Fibroblast of lung (primary cell): ENCODE measurements at regions not wholly inside any gene's neighbourhood (a gene's known extent, or its start where the extent isn't known, plus 50 kb on each side); places are given as distances from the start of the nearest gene placed in this dataset.

Experiments used
- DNase-seq, 2 donors: peaks; one replicate each; pipeline versions ENCODE4 v3.0.0 to v3.0.0-alpha.2; 2010; ENCODE audit warnings: low read depth in 2 of 2
- H2AFZ ChIP-seq: 2 replicates; pipeline ENCODE4 v1.5.1; 2012; ENCODE audit warnings: low read length, control low read depth, inconsistent platforms
- H3K27ac ChIP-seq: 2 replicates; pipeline ENCODE4 v1.5.1; 2011; ENCODE audit warnings: low read length, control low read depth; ENCODE audit not compliant: insufficient read depth
- H3K27me3 ChIP-seq: 2 replicates; pipeline ENCODE4 v1.5.1; 2011; ENCODE audit warnings: mild to moderate bottlenecking, low read length; ENCODE audit not compliant: control insufficient read depth, insufficient read depth
- H3K36me3 ChIP-seq: 2 replicates; pipeline ENCODE4 v1.5.1; 2011; ENCODE audit warnings: low read length; ENCODE audit not compliant: control insufficient read depth, insufficient read depth
- H3K4me1 ChIP-seq: 2 replicates; pipeline ENCODE4 v1.5.1; 2011; ENCODE audit warnings: low read length; ENCODE audit not compliant: control insufficient read depth, insufficient read depth; ENCODE audit errors: extremely low read depth
- H3K4me2 ChIP-seq: 2 replicates; pipeline ENCODE4 v1.5.1; 2011; ENCODE audit warnings: low read length, control low read depth; ENCODE audit not compliant: insufficient read depth; ENCODE audit errors: extremely low read depth
- H3K4me3 ChIP-seq, 4 experiments: fragments of 200-600 bp in 1 of 4; sonication (generic) in 1 of 4; replicated peaks in 1 of 4; 2 replicates each; pipeline ENCODE4 v1.5.1; 2011 to 2016; ENCODE audit warnings: low read length in 4 of 4, low read depth in 3 of 4, mild to moderate bottlenecking in 3 of 4, control low read depth in 2 of 4, inconsistent platforms in 1 of 4, mixed read lengths in 1 of 4; ENCODE audit not compliant: insufficient read depth in 1 of 4; ENCODE audit errors: control extremely low read depth in 1 of 4
- H3K79me2 ChIP-seq: 2 replicates; pipeline ENCODE4 v1.5.1; 2012; ENCODE audit warnings: mild to moderate bottlenecking, low read length, inconsistent platforms; ENCODE audit not compliant: control insufficient read depth, insufficient read depth
- H3K9ac ChIP-seq: 2 replicates; pipeline ENCODE4 v1.5.1; 2011; ENCODE audit warnings: mild to moderate bottlenecking, low read length, control low read depth; ENCODE audit not compliant: insufficient read depth
- H3K9me3 ChIP-seq: 2 replicates; pipeline ENCODE4 v1.5.1; 2012; ENCODE audit warnings: low read depth, low read length; ENCODE audit not compliant: control insufficient read depth, insufficient read depth
- H4K20me1 ChIP-seq: 2 replicates; pipeline ENCODE4 v1.5.1; 2011; ENCODE audit warnings: low read length; ENCODE audit not compliant: control insufficient read depth, insufficient read depth; ENCODE audit errors: extremely low read depth
- CTCF ChIP-seq, 2 donors: IDR thresholded peaks in 1 of 2; conservative IDR thresholded peaks in 1 of 2; 1 replicate in 1 of 2; 2 replicates in 1 of 2; pipeline ENCODE4 v1.5.1; 2011 to 2012; ENCODE audit warnings: low read length in 2 of 2, control low read depth in 1 of 2, inconsistent platforms in 1 of 2, low read depth in 1 of 2, mild to moderate bottlenecking in 1 of 2
- EZH2 ChIP-seq: IDR thresholded peaks from 2 replicates; pipeline ENCODE4 v1.5.1; 2012; ENCODE audit warnings: low read length, control low read depth, mild to moderate bottlenecking; ENCODE audit errors: missing control alignments

- Histone ChIP-seq H3K9ac (no peak overlapping the region), H3K27ac (no peak overlapping the region)
- no peak for TF ChIP-seq EZH2
- TF ChIP-seq CTCF (conservative IDR thresholded peaks at IDR 0.05 in 1 of 2, IDR thresholded peaks at IDR 0.05 in 1 of 2; ENCODE audit: low read depth in 1 of 2, low read length in 2 of 2), result no peak
Observed at GRCh38 chr1:115477071-115477470, 139.0 kb upstream of the NGF start.

GRCh38 chr1:115476616-115477015 is 138.6 kb upstream of the NGF start:
- Histone ChIP-seq H3K9me3 (no peaks in the 10 kb centered on the region), H4K20me1 (no peaks in the 10 kb centered on the region), H3K9ac (no peak overlapping the region), H3K4me1 (no peaks in the 10 kb centered on the region), H3K27me3 (peaks cover 12% of the 10 kb centered on the region), H3K4me3 (no peak overlapping the region), H3K36me3 (no peaks in the 10 kb centered on the region), H3K79me2 (no peaks in the 10 kb centered on the region), H3K4me2 (no peak overlapping the region), H2AFZ (no peak overlapping the region), H3K27ac (no peak overlapping the region)
- no peak for TF ChIP-seq EZH2
- TF ChIP-seq CTCF (conservative IDR thresholded peaks at IDR 0.05 in 1 of 2, IDR thresholded peaks at IDR 0.05 in 1 of 2; ENCODE audit: low read depth in 1 of 2, low read length in 2 of 2), result peak in 1 of 2 donors; percentile 6
- DNase-seq, result peak in 1 of 2 donors; percentile 15

More at GRCh38 chr1:115477071-115477470, 139.0 kb upstream of the NGF start:
- H3K36me3 ChIP-seq, result no peaks in the 10 kb centered on the region
- DNase-seq, result no peak
- H3K4me3 ChIP-seq, result no peak overlapping the region
- H4K20me1 ChIP-seq, result no peaks in the 10 kb centered on the region
- H2AFZ ChIP-seq, result no peak overlapping the region
- H3K79me2 ChIP-seq, result no peaks in the 10 kb centered on the region
- H3K4me2 ChIP-seq, result no peak overlapping the region
- H3K4me1 ChIP-seq, result no peaks in the 10 kb centered on the region
- peaks cover 12% of the 10 kb centered on the region for H3K27me3 ChIP-seq
- H3K9me3 ChIP-seq, result no peaks in the 10 kb centered on the region

GRCh38 chr1:115475901-115476300 is 137.9 kb upstream of the NGF start:
- TF ChIP-seq CTCF (conservative IDR thresholded peaks at IDR 0.05 in 1 of 2, IDR thresholded peaks at IDR 0.05 in 1 of 2; ENCODE audit: low read depth in 1 of 2, low read length in 2 of 2), result no peak
- no peak for TF ChIP-seq EZH2
- Histone ChIP-seq H3K27ac (no peak overlapping the region), H3K4me3 (no peak overlapping the region), H3K9me3 (no peaks in the 10 kb centered on the region), H3K36me3 (no peaks in the 10 kb centered on the region), H3K4me2 (no peak overlapping the region), H3K79me2 (no peaks in the 10 kb centered on the region), H2AFZ (no peak overlapping the region), H3K9ac (no peak overlapping the region), H3K4me1 (no peaks in the 10 kb centered on the region), H3K27me3 (peaks cover 6% of the 10 kb centered on the region), H4K20me1 (no peaks in the 10 kb centered on the region)
- no peak for DNase-seq
